ENCODE measurements at regions not wholly inside any gene's neighbourhood (a gene's known extent, or its start where the extent isn't known, plus 50 kb on each side); places are given as distances from the start of the nearest gene placed in this dataset.

DNA sequence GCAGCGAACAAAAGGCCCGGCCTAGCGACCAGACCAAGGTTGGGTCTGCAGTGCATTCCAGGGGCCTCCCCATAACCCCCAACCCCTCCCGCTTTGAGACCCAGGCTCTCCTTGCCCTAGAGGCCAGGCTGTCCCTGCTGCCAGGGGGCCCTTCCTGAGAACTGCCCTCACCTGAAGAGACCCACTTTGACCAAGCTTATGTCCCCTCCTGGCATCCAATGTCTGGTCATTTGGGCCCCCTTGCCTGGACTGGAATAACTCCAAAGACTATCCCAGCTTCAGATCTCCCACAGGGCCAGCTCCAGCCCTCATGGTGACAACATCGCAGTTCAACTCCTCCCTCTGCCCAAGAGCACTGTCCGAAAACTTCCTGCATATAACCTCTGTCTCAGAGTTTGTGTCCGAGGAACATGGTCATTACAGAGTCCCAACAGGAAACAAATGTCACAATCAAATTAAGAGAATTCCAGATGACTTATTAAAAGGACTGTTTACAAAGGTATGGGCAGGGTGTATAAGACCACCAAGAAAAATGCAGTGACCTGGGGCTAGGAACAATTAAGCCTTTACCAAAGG, 125.0 kb downstream of the BANF2 start (continued):
- TF ChIP-seq SIN3A (conservative IDR thresholded peaks at IDR 0.05 in 1 of 2, IDR thresholded peaks at IDR 0.05 in 1 of 2; ENCODE audit: low read depth in 1 of 2, low read length in 2 of 2): no peak
- TF ChIP-seq YY1 (IDR thresholded peaks at IDR 0.05; ENCODE audit: low read depth, low read length): no peak
- no peak for TF ChIP-seq CHD1 (IDR thresholded peaks at IDR 0.05; ENCODE audit: low read depth, low read length)

Measured in H1 (cell line).